Muscle of arm (tissue), 1 donor: ENCODE measurements at regions not wholly inside any gene's neighbourhood (a gene's known extent, or its start where the extent isn't known, plus 50 kb on each side); places are given as distances from the start of the nearest gene placed in this dataset.

ENCODE experiments used
- DNase-seq: peaks from one replicate; pipeline ENCODE4 v3.0.0-alpha.2; 2013

GRCh38 chr1:72827278-72827677 is 544.9 kb upstream of the NEGR1 start:
- no peak for DNase-seq

GRCh38 chr1:72804541-72804940 is 522.2 kb upstream of the NEGR1 start:
- no peak for DNase-seq

GRCh38 chr1:72781038-72781437 is 498.7 kb upstream of the NEGR1 start:
- no peak for DNase-seq

GRCh38 chr1:72780212-72780611 is 497.9 kb upstream of the NEGR1 start:
- peak; percentile 5 for DNase-seq

GRCh38 chr1:72777918-72778317 is 495.6 kb upstream of the NEGR1 start:
- DNase-seq: no peak

- no peak for DNase-seq
These were observed 481.1 kb upstream of the NEGR1 start for GRCh38 chr1:72763481-72763880.

- no peak for DNase-seq
These were observed 477.1 kb upstream of the NEGR1 start for GRCh38 chr1:72759486-72759885.

GRCh38 chr1:72757843-72758242 is 475.5 kb upstream of the NEGR1 start:
- no peak for DNase-seq

- no peak for DNase-seq
These were observed 463.1 kb upstream of the NEGR1 start for GRCh38 chr1:72745413-72745812.

GRCh38 chr1:72734415-72734814 is 452.1 kb upstream of the NEGR1 start:
- no peak for DNase-seq

GRCh38 chr1:72724951-72725861 is 442.9 kb upstream of the NEGR1 start:
- no peak for DNase-seq

- DNase-seq: no peak
These were observed 423.6 kb upstream of the NEGR1 start for GRCh38 chr1:72705921-72706320.

- DNase-seq: no peak
These were observed 422.6 kb upstream of the NEGR1 start for GRCh38 chr1:72704841-72705477.

GRCh38 chr1:72697410-72697809 is 415.1 kb upstream of the NEGR1 start:
- DNase-seq: no peak

- DNase-seq: no peak
These were observed 411.6 kb upstream of the NEGR1 start for GRCh38 chr1:72693899-72694298.

GRCh38 chr1:72693376-72693775 is 411.0 kb upstream of the NEGR1 start:
- DNase-seq: no peak

- DNase-seq: no peak
These were observed 408.5 kb upstream of the NEGR1 start for GRCh38 chr1:72690871-72691270.

- no peak for DNase-seq
These were observed 396.3 kb upstream of the NEGR1 start for GRCh38 chr1:72678683-72679082.

- DNase-seq: no peak
These were observed 388.6 kb upstream of the NEGR1 start for GRCh38 chr1:72670902-72671301.

- DNase-seq: no peak
These were observed 380.6 kb upstream of the NEGR1 start for GRCh38 chr1:72662918-72663317.

- DNase-seq: peak; percentile 33
These were observed 368.6 kb upstream of the NEGR1 start for GRCh38 chr1:72650843-72651435.

- peak; percentile 75 for DNase-seq
These were observed 367.7 kb upstream of the NEGR1 start for GRCh38 chr1:72649991-72650390.
